Liver (tissue), 3 donors: ENCODE measurements at regions not wholly inside any gene's neighbourhood (a gene's known extent, or its start where the extent isn't known, plus 50 kb on each side); places are given as distances from the start of the nearest gene placed in this dataset.

ENCODE experiments used
- CTCF ChIP-seq: fragments of 150-350 bp; IDR thresholded peaks from 2 replicates; pipeline ENCODE4 v1.5.1; 2017; ENCODE audit warnings: improper control_type of control experiment, low read depth, low read length; ENCODE audit not compliant: missing input control
- FOXA1 ChIP-seq: IDR thresholded peaks from 2 replicates; pipeline ENCODE4 v1.6.1; 2016; ENCODE audit warnings: antibody characterized with exemption
- HNF4G ChIP-seq: IDR thresholded peaks from 2 replicates; pipeline ENCODE4 v1.6.1; 2016; ENCODE audit warnings: antibody characterized with exemption
- JUND ChIP-seq, 2 donors: IDR thresholded peaks; 2 replicates each; pipeline ENCODE4 v1.6.1; 2016; ENCODE audit warnings: antibody characterized with exemption in 2 of 2
- MAX ChIP-seq: IDR thresholded peaks from 2 replicates; pipeline ENCODE4 v1.6.1; 2016; ENCODE audit warnings: antibody characterized with exemption
- SP1 ChIP-seq: IDR thresholded peaks from 2 replicates; pipeline ENCODE4 v1.6.1; 2018; ENCODE audit warnings: antibody characterized with exemption, mild to moderate bottlenecking
- TAF1 ChIP-seq: conservative IDR thresholded peaks from 2 replicates; pipeline ENCODE4 v1.6.1; 2016; ENCODE audit warnings: antibody characterized with exemption, mild to moderate bottlenecking
- YY1 ChIP-seq: IDR thresholded peaks from 2 replicates; pipeline ENCODE4 v1.6.1; 2016; ENCODE audit warnings: antibody characterized with exemption, mild to moderate bottlenecking
- ZBTB33 ChIP-seq: IDR thresholded peaks from 2 replicates; pipeline ENCODE4 v1.6.1; 2016; ENCODE audit warnings: antibody characterized with exemption
- TF ChIP-seq, protein P1 (sequence below): IDR thresholded peaks from 2 replicates; pipeline ENCODE4 v1.6.1; 2016; ENCODE audit warnings: antibody characterized with exemption, mild to moderate bottlenecking
- donor health status: healthy.
- donor health status: healthy.

GRCh38 chr6:114579486-114579885 is 236.7 kb upstream of the HS3ST5 start:
- TF ChIP-seq CTCF, result no peak
- no peak for TF ChIP-seq YY1
- TF ChIP-seq, protein P1, sequence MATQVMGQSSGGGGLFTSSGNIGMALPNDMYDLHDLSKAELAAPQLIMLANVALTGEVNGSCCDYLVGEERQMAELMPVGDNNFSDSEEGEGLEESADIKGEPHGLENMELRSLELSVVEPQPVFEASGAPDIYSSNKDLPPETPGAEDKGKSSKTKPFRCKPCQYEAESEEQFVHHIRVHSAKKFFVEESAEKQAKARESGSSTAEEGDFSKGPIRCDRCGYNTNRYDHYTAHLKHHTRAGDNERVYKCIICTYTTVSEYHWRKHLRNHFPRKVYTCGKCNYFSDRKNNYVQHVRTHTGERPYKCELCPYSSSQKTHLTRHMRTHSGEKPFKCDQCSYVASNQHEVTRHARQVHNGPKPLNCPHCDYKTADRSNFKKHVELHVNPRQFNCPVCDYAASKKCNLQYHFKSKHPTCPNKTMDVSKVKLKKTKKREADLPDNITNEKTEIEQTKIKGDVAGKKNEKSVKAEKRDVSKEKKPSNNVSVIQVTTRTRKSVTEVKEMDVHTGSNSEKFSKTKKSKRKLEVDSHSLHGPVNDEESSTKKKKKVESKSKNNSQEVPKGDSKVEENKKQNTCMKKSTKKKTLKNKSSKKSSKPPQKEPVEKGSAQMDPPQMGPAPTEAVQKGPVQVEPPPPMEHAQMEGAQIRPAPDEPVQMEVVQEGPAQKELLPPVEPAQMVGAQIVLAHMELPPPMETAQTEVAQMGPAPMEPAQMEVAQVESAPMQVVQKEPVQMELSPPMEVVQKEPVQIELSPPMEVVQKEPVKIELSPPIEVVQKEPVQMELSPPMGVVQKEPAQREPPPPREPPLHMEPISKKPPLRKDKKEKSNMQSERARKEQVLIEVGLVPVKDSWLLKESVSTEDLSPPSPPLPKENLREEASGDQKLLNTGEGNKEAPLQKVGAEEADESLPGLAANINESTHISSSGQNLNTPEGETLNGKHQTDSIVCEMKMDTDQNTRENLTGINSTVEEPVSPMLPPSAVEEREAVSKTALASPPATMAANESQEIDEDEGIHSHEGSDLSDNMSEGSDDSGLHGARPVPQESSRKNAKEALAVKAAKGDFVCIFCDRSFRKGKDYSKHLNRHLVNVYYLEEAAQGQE, result no peak
- no peak for TF ChIP-seq JUND (IDR thresholded peaks at IDR 0.05)
- no peak for TF ChIP-seq ZBTB33
- TF ChIP-seq SP1, result no peak
- TF ChIP-seq TAF1, result no peak
- TF ChIP-seq MAX, result no peak
- no peak for TF ChIP-seq FOXA1
- TF ChIP-seq HNF4G, result no peak
